NCI-H510A (cell line): ENCODE measurements at regions not wholly inside any gene's neighbourhood (a gene's known extent, or its start where the extent isn't known, plus 50 kb on each side); places are given as distances from the start of the nearest gene placed in this dataset.

Experiments
- DNase-seq: peaks from one replicate; lab custom pipeline; 2025; lab: John Stamatoyannopoulos, UW

DNA sequence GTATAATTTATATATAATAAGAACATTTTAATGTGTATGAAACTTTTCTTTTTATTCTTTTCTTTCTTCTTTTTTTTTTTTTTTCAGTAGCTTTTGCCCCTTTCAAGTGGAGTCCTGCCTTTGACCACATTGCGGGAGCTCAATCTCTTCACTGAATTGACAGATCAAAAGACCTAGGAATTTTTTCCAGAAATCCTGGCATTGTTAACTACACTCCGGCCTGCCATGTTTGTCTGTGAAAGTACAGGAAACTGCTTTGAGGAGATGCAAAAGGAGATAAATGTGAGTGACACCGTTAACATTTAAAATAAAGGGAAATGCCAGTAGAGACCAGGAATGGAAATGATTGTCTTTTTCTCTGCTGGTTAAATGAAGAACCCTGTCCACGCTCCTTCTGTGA lies 159.3 kb upstream of the VCX3A start:
- DNase-seq = no peak

DNA sequence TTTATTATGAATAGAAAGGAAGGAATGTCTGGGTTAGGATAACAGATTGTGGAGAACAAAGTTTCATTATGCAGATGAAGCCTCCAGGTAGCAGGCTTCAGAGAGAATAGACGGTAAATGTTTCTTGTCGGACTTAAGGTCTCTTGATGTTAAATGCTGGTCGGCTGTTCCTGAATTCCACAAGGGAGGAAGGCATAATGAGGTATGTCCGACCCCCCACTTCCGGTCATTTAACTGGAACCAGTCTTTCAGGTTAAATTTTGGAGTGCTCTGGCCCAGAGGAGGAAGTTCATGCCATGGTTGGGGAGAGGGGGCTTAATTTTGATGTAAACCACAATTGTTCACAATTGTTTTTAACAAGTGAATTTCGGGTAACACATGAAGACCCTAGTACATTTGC lies 158.1 kb upstream of the VCX3A start:
- no peak for DNase-seq

DNA sequence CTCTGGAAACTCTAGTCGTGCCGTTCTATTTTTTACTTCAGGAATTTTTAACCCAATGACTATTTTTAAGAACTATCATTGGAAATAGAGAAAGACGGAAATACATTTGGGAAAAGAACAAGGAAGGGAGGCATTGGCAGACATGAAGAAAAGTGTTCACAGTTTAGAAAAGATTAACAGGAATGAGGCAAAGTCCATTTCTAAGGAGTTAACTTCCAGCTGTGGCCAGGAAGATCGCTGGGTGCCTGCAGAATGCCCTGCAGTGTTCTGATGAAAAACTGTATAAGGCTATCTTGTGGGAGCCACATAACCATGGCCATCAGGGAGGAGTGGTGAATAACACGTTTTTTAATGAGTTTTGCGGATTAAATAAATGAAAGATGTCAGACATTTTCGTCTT lies 150.6 kb upstream of the VCX3A start:
- DNase-seq = no peak

DNA sequence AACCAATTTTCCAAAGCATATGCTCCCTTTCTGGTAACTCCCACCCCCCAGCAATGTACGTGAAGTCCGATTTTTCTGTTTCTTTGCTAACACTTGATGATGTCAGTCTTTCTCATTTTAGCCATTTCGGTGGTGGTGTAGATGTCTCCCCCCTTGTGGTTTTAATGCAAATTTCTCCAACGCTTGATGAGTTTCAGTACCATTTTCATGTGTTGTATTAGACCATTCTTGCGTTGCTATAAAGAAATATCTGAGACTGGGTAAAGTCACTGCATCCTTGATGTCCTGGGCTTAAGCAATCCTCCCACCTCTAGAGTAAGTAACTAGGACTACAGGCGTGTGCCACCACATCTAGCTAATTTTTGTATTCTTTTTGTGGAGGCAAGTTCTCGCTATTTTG lies 148.4 kb upstream of the VCX3A start:
- DNase-seq = no peak

DNA sequence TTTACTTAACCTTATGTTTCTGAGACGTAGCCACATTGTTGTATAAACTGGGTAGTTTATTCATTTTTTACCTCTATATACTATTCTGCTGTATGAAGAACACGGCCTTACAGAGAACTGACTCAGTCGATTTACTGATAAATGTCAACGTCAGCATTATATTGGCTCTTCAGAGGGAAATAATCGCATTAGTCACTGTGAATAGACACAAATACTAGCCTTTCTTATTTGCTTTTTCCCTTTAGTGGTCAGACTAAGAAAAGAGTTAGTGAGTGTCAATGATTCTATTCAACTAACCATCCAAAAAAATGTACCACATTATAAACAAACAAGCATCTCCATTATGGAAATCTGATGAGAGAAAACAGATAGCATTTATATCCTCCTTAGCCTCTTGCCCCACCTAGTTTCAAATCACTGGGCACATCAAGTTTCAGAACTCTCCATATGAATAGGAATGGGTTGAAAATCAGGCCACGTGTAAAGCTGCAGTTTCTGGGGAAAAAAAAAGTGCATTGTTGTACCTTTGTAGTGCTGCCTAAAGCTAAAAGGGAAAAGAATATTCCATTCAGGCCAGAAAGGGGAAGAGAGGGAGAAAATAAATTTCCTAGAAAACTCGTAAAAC lies 146.7 kb upstream of the VCX3A start:
- DNase-seq = no peak

DNA sequence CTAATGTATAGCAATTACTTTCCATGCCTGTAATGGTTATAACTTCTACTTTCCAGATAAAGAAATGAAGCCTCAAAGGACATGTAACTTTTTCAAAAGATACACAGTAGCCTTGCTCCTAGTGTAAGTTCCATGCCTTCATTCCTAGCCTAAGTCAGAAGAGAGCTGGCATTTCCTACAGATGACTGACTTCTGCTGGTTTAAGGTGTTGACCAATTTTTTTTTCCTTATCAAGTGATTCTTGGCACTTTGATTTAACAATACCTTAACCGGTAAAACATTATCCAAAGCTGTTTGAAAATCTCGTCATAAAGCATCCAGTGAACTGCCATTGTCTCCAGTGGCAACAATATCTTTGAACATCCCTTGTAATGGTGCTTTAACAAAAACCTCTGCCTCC lies 145.1 kb upstream of the VCX3A start:
- DNase-seq = no peak

DNA sequence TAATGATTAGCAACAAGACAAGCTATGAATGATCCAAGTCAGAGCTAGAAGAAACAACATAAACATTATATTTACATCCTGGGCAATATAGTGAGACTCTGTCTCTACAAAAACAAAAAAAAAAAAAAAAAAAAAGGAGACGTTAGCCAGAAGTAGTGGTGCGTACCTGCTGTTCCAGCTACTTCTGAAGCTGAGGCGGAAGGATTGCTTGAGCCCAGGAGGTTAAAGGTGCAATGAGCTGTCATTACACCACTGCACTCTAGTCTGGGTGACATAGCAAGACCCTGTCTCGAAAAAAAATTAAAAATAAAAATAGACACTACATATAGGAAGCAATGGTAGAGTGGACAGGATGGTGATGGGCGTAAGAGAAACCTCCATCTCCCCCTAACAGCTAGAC lies 144.6 kb upstream of the VCX3A start:
- DNase-seq = no peak

DNA sequence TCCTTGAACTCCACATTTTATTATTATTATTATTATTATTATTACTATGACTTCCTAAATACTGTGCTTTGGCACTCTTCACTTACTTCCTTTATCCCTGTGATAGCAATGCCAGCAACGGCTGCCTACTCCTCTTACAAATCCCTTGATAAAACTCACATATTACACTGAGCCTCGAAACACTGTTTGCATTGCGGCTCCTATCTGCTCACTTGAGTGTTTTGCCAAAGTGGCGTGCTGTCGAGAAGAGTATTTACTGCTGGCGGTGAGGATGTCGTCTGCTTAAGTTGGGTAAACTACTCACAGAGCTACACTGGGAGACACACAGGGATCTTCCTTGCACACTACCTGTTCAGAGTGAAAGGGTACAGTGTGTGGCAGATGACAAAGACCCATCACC lies 143.4 kb upstream of the VCX3A start:
- DNase-seq = peak; percentile 48

DNA sequence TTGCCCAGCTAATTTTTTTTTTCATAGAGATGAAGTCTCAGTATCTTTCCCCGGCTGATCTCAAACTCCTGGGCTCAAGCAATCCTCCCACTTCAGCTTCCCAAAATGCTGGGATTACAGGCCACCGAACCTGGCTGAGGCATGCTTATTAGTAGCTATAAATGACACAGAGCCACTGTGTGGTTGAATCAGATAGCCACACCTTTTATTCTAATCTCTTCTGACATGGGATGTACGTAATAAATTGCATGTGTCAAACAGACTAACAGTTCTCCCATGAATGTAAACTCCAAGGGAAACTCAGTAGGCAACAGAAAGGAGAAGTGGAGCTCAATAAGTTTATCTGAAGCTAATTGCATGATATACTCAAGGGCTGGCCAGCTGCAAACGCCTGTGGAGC lies 139.8 kb upstream of the VCX3A start:
- DNase-seq = no peak

DNA sequence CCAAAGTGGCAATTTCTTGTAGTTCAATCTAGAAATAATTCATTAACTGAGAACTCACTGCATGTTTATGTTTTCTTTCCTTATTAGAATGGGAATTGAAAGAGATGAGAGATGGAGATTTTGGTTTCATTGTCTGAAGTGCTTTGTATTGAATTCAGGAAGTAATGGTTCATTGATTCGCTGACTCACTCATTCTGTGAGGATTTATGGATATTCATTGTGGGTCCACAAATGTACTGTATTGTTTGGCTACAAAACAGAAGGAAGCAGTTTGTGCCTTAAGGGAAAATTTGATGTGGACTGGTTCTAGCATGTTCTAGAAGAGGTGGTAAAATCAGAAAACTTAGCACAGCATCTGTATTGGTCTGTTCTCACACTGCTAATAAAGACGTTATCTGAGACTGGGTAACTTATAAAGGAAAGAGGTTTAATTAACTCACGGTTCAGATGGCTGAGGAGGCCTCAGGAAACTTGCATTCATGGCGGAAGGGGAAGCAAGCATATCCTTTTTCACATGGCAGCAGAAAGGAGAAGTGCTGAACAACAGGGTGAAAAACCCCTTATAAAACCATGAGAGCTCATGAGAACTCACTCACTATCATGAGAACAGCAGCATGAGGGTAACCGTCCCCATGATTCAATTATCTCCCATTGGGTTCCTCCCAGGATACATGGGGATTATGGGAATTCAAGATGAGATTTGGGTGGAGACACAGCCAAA lies 132.3 kb upstream of the VCX3A start:
- no peak for DNase-seq

DNA sequence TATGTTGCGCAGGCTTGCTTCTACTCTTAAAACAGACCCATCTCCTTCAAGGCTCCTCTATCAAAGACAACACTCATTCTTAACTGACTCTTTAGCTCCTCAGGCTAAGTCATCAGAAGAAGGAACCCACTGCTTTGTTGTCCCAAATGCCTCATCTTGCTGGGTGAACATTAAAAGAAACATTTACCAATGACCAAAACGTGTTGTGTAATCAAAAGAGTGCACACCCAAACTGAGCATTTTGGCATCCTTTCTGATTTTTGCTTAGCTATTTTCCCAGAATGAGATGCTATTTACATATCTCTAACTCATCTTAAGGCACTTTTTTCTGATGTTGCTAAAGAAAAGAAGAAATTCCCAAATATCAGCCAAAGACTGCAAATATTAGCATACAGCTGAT lies 131.7 kb upstream of the VCX3A start:
- DNase-seq = no peak

DNA sequence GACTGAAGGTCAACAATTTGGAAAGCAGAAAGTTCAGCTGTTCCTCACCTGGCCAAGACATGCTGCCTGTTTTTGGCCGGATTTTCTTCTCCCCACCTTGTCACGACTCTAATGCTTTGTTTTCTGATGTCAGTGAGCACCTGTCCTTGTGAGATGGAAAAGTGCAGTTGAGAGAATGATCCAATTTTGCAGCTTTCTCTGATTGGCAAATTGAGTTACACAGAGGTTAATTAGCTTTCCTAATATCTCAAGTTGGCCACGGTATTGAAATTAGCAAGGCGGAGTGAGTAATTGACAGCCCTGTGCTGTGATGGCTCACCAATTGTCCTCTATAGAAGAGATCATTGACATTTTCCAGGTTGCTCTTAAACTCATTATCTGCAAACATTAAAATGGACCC lies 126.8 kb upstream of the VCX3A start:
- no peak for DNase-seq

DNA sequence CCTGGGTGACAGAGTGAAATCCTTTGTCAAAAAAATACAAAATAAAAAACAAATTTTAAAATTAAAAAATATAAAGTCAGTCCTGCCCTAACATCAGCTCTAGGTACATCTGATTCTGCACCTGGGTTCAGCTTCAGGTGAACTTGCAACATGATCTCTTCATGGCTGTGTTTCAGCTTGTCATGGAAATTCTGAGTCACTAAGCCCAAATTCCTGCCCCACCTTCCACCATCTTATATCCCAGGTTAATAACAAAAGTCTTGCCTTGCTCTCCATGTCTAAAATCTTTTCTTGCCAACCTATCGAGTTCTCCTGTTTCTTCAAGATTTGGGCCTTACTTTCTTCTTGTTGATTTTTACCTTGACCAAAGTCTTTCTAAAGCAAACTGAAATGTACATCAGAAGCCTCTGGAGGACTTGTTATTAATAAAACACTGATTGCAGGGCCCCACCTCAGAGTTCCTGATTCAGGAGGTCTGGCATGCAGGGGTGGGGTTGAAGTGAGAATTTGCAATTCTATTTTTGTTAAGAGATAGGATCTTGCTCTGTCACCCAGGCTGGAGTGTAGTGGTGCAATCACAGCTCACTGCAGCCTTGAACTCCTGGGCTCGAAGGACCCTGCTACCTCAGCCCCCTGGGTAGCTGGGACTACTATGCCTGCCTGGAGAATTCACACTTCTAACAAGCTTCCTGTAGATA lies 125.8 kb upstream of the VCX3A start:
- DNase-seq = no peak

DNA sequence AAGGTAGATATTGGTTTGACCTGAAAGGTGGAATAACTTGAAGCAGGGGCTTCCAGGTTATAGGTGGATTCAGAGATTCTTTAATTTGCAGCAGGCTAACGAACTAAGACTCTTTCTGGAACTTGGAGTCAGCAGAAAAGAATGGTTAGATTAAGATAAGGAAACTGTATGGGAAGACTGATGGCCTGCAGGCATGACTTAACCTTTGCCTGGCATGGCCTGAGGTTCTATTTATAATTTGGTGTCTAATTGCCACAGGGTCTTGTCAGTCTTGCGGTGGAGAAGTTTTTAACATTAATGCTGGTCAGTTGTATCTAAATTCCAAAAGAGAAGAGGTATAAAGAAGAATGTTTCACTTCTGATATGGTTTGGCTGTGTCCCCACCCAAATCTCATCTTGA lies 110.3 kb upstream of the VCX3A start:
- no peak for DNase-seq

DNA sequence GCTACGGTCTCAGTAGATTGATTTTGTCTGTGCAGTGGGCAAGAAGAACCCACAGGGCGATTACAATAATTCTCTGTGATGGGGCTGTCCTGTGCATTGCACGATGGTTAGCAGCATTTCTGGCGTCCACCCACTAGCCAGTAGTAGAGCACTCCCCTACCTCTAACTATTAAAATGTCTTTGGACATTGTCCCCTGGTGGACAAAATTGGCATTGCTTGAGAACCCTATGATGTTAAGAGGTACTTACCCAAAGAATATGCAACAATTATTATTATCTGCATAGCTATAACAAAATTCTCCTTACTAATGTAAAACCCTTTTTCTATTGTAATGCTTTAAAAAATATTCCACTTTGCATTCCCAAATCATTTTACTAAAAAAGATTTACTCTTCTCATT lies 109.5 kb upstream of the VCX3A start:
- DNase-seq = no peak

DNA sequence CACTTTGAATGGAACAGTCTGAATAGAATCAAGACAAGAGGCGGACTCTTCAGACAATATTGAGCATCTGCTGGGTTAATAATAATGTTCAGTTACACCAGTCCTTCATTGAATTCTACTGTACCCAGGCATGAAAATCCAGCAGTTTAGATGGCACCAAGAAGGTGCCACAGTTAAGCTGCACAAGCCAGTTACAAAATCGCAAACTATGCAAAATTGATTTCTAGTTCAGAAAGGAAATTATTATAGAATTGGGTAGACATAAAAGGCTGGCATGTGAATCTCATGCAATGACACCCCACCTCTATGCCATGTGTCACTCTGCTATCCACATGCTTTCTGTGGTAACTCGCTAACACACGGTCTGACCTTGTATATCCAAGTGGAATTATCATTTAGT lies 105.8 kb upstream of the VCX3A start:
- DNase-seq = no peak

DNA sequence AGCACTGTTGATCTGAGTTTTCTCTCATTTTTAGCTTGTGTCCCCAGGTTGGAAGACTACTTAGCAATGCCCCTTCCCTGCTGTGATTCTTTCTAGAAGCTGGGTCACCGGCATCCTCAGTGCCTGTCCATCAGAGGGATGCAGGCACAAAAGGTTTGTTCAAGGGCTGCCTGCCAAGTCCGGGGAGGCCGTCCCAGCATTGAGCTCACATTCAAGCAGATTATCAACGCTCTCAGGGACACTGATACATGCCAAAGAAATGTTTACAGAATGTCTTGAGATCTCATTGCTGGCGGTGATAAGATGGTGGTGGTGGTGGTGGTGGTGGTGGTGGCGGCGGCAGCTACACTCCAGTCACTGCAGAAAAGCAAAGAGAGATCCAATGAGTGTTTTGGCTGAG lies 79.6 kb upstream of the VCX3A start:
- DNase-seq = no peak

DNA sequence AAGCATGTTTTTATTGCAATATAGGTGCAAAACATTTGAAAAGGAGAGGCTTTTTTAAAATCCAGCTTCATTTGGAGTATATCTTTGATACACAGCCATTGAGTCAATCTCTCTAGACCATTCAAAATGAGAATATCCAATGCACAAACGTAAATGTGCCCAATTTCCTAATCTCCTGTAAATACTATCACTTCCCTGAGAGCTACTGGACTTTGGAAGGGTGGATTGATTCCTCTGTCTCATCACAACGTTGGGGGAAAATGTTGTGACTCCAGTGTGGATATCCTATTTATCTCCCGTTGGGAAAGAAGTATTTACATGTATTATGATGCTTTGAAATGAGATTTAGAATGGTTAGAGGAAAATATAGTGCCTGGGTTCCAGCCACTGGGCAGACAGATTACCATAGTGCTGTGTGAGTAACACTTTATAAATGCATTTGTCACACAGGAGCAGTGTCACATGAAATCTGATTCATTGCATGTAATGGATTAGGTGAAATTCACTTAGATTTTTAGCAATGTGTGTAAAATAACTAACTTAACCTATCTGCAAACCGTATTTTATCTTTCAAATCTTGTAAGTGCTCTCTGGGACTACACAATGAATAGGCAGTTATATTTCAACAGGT lies 64.4 kb upstream of the VCX3A start:
- DNase-seq = no peak
